Left lung (tissue), 4 donors: ENCODE measurements at regions not wholly inside any gene's neighbourhood (a gene's known extent, or its start where the extent isn't known, plus 50 kb on each side); places are given as distances from the start of the nearest gene placed in this dataset.

Source experiments
- ATAC-seq: fragments of 200-7000 bp; cut with Tn5 transposase; one replicate; pipeline ENCODE4 v1.9.1; 2020; ENCODE audit warnings: moderate library complexity
- DNase-seq, 4 donors: peaks; one replicate each; pipeline ENCODE4 v3.0.0-alpha.2; 2013 to 2020
- H3K27ac ChIP-seq, 2 donors: fragments of 200-600 bp; sonication (generic) in 1 of 2; one replicate each; pipeline versions ENCODE4 v1.5.0 to v1.8.0; 2020 to 2021
- H3K27me3 ChIP-seq, 2 donors: fragments of 200-600 bp; sonication (generic) in 1 of 2; one replicate each; pipeline versions ENCODE4 v1.5.0 to v1.8.0; 2020 to 2021
- H3K36me3 ChIP-seq, 2 donors: fragments of 200-600 bp; sonication (generic) in 1 of 2; one replicate each; pipeline versions ENCODE4 v1.5.0 to v1.8.0; 2020 to 2021
- H3K4me1 ChIP-seq, 2 donors: fragments of 200-600 bp; one replicate each; pipeline ENCODE4 v1.8.0; 2021
- H3K4me3 ChIP-seq, 2 donors: fragments of 200-600 bp; sonication (generic) in 1 of 2; one replicate each; pipeline versions ENCODE4 v1.5.0 to v1.8.0; 2020 to 2021; ENCODE audit warnings: mild to moderate bottlenecking in 1 of 2
- H3K9me3 ChIP-seq, 2 donors: fragments of 200-600 bp; sonication (generic) in 1 of 2; one replicate each; pipeline versions ENCODE4 v1.5.0 to v1.8.0; 2020 to 2021
- CTCF ChIP-seq, 2 donors: fragments of 200-600 bp; sonication (generic) in 1 of 2; IDR thresholded peaks; one replicate each; pipeline versions ENCODE4 v1.5.0 to v1.8.0; 2021; ENCODE audit warnings: antibody characterized with exemption in 2 of 2
- intact Hi-C, 2 donors: fragments of 100-400 bp; cut with DNase I; formaldehyde crosslinking; loops; one replicate each; pipeline versions ENCODE4 v1.11.2 to v1.14.2; 2022
- donor health status: DM: no; HTN: yes; CAD: no.
- donor health status: DM: no; HTN: no; CAD: no.

DNA sequence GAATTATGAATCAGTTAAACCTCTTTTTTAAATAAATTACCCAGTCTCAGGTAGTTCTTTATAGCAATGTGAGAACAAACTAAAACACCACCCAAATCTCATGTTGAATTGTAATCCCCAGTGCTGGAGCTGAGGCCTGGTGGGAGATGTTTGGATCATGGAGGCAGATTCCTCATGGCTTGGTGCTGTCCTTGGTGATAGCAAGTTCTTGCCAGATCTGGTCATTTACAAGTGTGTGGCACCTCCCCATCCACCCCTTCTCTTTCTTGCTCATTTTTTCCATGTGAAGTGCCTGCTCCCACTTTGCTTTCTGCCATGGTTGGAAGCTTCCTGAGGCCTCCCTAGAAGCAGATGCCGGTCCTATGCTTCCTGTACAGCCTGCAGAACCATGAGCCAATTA lies 102.1 kb upstream of the ANO4 start:
- DNase-seq, result no peak
- Histone ChIP-seq H3K4me1 (no peaks in the 10 kb centered on the region), H3K4me3 (no peak overlapping the region), H3K9me3 (no peaks in the 10 kb centered on the region), H3K27ac (no peak overlapping the region), H3K36me3 (no peaks in the 10 kb centered on the region), H3K27me3 (no peaks in the 10 kb centered on the region)
- ATAC-seq, result no peak
- intact Hi-C loops, result no loop called here
- no peak for TF ChIP-seq CTCF (IDR thresholded peaks at IDR 0.05)

- intact Hi-C loops, result no loop called here
- H3K4me1 ChIP-seq, result no peaks in the 10 kb centered on the region
- H3K4me3 ChIP-seq, result no peak overlapping the region
- no peak for DNase-seq
- H3K9me3 ChIP-seq, result no peaks in the 10 kb centered on the region
- no peaks in the 10 kb centered on the region for H3K36me3 ChIP-seq
- no peak for ATAC-seq
- no peak overlapping the region for H3K27ac ChIP-seq
- TF ChIP-seq CTCF (IDR thresholded peaks at IDR 0.05), result no peak
- no peaks in the 10 kb centered on the region for H3K27me3 ChIP-seq
Measured at GRCh38 chr12:100698518-100698917, 96.1 kb upstream of the ANO4 start.

GRCh38 chr12:100699209-100699608 lies 95.4 kb upstream of the ANO4 start:
- Histone ChIP-seq H3K4me1 (no peaks in the 10 kb centered on the region), H3K27me3 (no peaks in the 10 kb centered on the region), H3K9me3 (no peaks in the 10 kb centered on the region), H3K27ac (no peak overlapping the region), H3K4me3 (no peak overlapping the region), H3K36me3 (no peaks in the 10 kb centered on the region)
- no peak for DNase-seq
- intact Hi-C loops, result no loop called here
- ATAC-seq, result no peak
- TF ChIP-seq CTCF (IDR thresholded peaks at IDR 0.05), result no peak

GRCh38 chr12:100703337-100703736 lies 91.2 kb upstream of the ANO4 start:
- intact Hi-C loops, result no loop called here
- ATAC-seq (no peak), DNase-seq (no peak)
- H3K27ac ChIP-seq, result no peak overlapping the region
- H3K27me3 ChIP-seq, result no peaks in the 10 kb centered on the region
- H3K4me3 ChIP-seq, result no peak overlapping the region
- H3K4me1 ChIP-seq, result no peaks in the 10 kb centered on the region
- no peaks in the 10 kb centered on the region for H3K36me3 ChIP-seq
- no peak for TF ChIP-seq CTCF (IDR thresholded peaks at IDR 0.05)
- H3K9me3 ChIP-seq, result no peaks in the 10 kb centered on the region

DNA sequence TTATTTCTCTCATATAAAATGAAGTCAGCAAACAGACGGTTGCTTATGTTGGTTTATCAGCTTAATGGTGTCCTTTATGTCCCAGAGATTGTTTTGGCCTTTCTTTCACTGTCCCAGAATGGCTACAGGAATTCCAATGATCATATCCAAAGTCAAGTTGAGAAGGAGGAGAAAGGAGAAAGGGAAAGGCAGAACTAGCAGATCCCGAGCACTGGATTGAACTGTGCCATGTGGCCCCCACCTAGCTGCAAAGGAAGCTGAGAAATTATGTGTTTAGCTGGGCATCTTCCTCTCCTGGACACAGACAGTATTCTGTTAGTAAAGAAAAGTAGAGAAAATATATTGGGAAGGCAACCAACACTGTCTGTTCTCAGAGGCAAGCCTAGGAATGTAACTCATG lies 90.7 kb upstream of the ANO4 start:
- ATAC-seq (no peak), DNase-seq (no peak)
- intact Hi-C loops, result no loop called here

More for the DNA sequence above, 90.7 kb upstream of the ANO4 start:
- no peak for TF ChIP-seq CTCF (IDR thresholded peaks at IDR 0.05)
- H3K4me3 ChIP-seq, result no peak overlapping the region
- H3K27ac ChIP-seq, result no peak overlapping the region
- no peaks in the 10 kb centered on the region for H3K27me3 ChIP-seq
- no peaks in the 10 kb centered on the region for H3K9me3 ChIP-seq
- H3K36me3 ChIP-seq, result no peaks in the 10 kb centered on the region
- no peaks in the 10 kb centered on the region for H3K4me1 ChIP-seq
